ENCODE measurements at regions not wholly inside any gene's neighbourhood (a gene's known extent, or its start where the extent isn't known, plus 50 kb on each side); places are given as distances from the start of the nearest gene placed in this dataset.
"Not testable (repeated sequence)": the region's sequence is repeated elsewhere in the genome, so short reads cannot be mapped to it uniquely, and the experiment has no call there.

- DNase-seq: no peak
- TF ChIP-seq CTCF (IDR thresholded peaks at IDR 0.05): no peak
- no peaks in the 10 kb centered on the region for H3K27me3 ChIP-seq
- H3K4me3 ChIP-seq: no peak overlapping the region
- intact Hi-C loops (cut with DNase I; ENCODE audit: low total_unique reads): no loop called here
- H3K36me3 ChIP-seq: no peaks in the 10 kb centered on the region
- H3K9me3 ChIP-seq: no peaks in the 10 kb centered on the region
- no peak overlapping the region for H3K27ac ChIP-seq
- no peaks in the 10 kb centered on the region for H3K4me1 ChIP-seq
Observed at GRCh38 chrX:14352511-14352910, 176.8 kb upstream of the GLRA2 start.

DNA sequence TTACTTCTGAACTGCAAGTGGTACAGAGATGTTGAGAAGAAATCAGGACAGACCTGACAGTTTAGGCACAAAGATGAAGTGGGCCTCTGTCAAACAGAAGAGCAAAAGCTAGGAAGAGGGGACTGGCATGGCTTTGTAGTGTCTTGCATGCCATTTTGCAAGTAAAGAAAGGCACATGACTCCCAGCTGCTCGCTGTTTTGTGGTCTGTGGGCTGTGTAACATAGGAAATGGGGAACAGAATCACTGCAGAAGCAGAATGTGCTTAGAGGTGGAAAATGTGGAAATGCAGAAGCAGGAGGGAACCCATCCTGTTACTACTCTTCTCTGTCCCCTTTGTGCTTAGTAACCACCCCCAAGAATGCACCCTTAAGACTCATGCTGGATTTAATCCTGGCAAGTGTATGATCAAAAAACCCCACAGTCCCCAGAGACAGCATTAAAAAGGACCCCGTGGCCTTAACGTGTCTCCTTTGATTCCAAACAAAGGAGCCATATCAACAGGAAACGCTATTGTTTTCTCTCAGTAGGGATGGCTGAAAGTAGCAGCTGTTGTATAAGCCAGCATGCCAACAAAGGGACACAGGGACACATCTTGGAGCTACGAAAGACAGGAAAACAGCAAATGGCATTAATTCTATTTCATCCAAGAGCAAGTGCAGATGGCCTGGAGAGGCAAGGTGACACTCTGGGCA, 177.6 kb upstream of the GLRA2 start:
- no peak overlapping the region for H3K4me3 ChIP-seq
- TF ChIP-seq CTCF (IDR thresholded peaks at IDR 0.05): no peak
- no peaks in the 10 kb centered on the region for H3K36me3 ChIP-seq
- intact Hi-C loops (cut with DNase I; ENCODE audit: low total_unique reads): no loop called here
- DNase-seq: no peak
- H3K27ac ChIP-seq: no peak overlapping the region
- H3K4me1 ChIP-seq: no peaks in the 10 kb centered on the region
- H3K9me3 ChIP-seq: no peaks in the 10 kb centered on the region
- H3K27me3 ChIP-seq: no peaks in the 10 kb centered on the region

- H3K9me3 ChIP-seq: no peaks in the 10 kb centered on the region
- intact Hi-C loops (cut with DNase I; ENCODE audit: low total_unique reads): no loop called here
- no peaks in the 10 kb centered on the region for H3K36me3 ChIP-seq
- no peaks in the 10 kb centered on the region for H3K27me3 ChIP-seq
- no peak overlapping the region for H3K4me3 ChIP-seq
- H3K27ac ChIP-seq: no peak overlapping the region
- no peaks in the 10 kb centered on the region for H3K4me1 ChIP-seq
- no peak for TF ChIP-seq CTCF (IDR thresholded peaks at IDR 0.05)
- no peak for DNase-seq
Observed at GRCh38 chrX:14347523-14347922, 181.8 kb upstream of the GLRA2 start.

- no peak for TF ChIP-seq CTCF (IDR thresholded peaks at IDR 0.05)
- Histone ChIP-seq H3K36me3 (no peaks in the 10 kb centered on the region), H3K27me3 (no peaks in the 10 kb centered on the region), H3K4me3 (no peak overlapping the region), H3K4me1 (no peaks in the 10 kb centered on the region), H3K27ac (no peak overlapping the region), H3K9me3 (no peaks in the 10 kb centered on the region)
- intact Hi-C loops (cut with DNase I; ENCODE audit: low total_unique reads): no loop called here
- no peak for DNase-seq
Observed at GRCh38 chrX:14344172-14344940, 185.0 kb upstream of the GLRA2 start.

- no peak for DNase-seq
- no peak for TF ChIP-seq CTCF (IDR thresholded peaks at IDR 0.05)
- Histone ChIP-seq H3K36me3 (no peaks in the 10 kb centered on the region), H3K4me1 (no peaks in the 10 kb centered on the region), H3K4me3 (no peak overlapping the region), H3K27ac (no peak overlapping the region), H3K9me3 (no peaks in the 10 kb centered on the region), H3K27me3 (no peaks in the 10 kb centered on the region)
- intact Hi-C loops (cut with DNase I; ENCODE audit: low total_unique reads): loop anchor here (2.0 kb wide), 1 partner anchor 77 kb away; no protein-coding TSS in a partner anchor
Observed at GRCh38 chrX:14309431-14309830, 219.9 kb upstream of the GLRA2 start.

DNA sequence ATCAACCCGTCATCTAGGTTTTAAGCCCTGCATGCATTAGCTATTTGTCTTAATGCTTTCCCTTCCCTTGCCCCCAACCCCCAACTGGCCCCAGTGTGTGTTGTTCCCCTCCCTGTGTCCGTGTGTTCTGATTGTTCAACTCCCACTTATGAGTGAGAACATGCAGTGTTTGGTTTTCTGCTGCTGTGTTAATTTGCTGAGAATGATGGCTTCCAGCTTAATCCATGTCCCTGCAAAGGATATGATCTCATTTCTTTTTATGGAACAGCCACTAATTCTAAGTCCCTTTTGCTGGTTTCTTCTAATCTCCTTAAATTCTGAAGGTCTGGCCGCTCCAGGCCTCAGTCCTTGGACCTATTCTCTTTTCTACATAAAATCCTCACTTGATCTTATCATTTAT, 220.4 kb upstream of the GLRA2 start:
- not testable (repeated sequence) for H3K4me3 ChIP-seq, DNase-seq, H3K9me3 ChIP-seq, H3K27me3 ChIP-seq, H3K27ac ChIP-seq, H3K4me1 ChIP-seq, H3K36me3 ChIP-seq
- intact Hi-C loops (cut with DNase I; ENCODE audit: low total_unique reads): loop anchor here (2.0 kb wide), 1 partner anchor 78 kb away; no protein-coding TSS in a partner anchor

Data from tibial artery (tissue), 4 donors.